HG03521 (cell line): ENCODE measurements at regions not wholly inside any gene's neighbourhood (a gene's known extent, or its start where the extent isn't known, plus 50 kb on each side); places are given as distances from the start of the nearest gene placed in this dataset.
"Not testable (repeated sequence)": the region's sequence is repeated elsewhere in the genome, so short reads cannot be mapped to it uniquely, and the experiment has no call there.

Source experiments
- ATAC-seq: cut with Tn5 transposase; IDR thresholded peaks from one replicate; pipeline ENCODE4 v1.9.1; 2021; ENCODE audit warnings: mild to moderate bottlenecking, moderate library complexity; ENCODE audit not compliant: unreplicated experiment

- ATAC-seq, result no peak
Observed at GRCh38 chr2:71961289-71962027, 186.2 kb downstream of the CYP26B1 start.

GRCh38 chr2:71959494-71959893 is 188.2 kb downstream of the CYP26B1 start:
- ATAC-seq, result no peak

GRCh38 chr2:71958426-71958825 is 189.2 kb downstream of the CYP26B1 start:
- not testable (repeated sequence) for ATAC-seq

GRCh38 chr2:71952572-71953188 is 195.0 kb downstream of the CYP26B1 start:
- ATAC-seq, result no peak

GRCh38 chr2:71951718-71952404 is 195.8 kb downstream of the CYP26B1 start:
- ATAC-seq, result no peak

- no peak for ATAC-seq
Observed at GRCh38 chr2:71951083-71951468, 196.6 kb downstream of the CYP26B1 start.

- no peak for ATAC-seq
Observed at GRCh38 chr2:71950256-71951082, 197.2 kb downstream of the CYP26B1 start.

- ATAC-seq, result no peak
Observed at GRCh38 chr2:71949537-71949798, 198.2 kb downstream of the CYP26B1 start.

- ATAC-seq, result no peak
Observed at GRCh38 chr2:71948781-71949536, 198.7 kb downstream of the CYP26B1 start.

GRCh38 chr2:71947809-71948208 is 199.9 kb downstream of the CYP26B1 start:
- no peak for ATAC-seq

- no peak for ATAC-seq
Observed at GRCh38 chr2:71945603-71945959, 202.1 kb downstream of the CYP26B1 start.

- ATAC-seq, result no peak
Observed at GRCh38 chr2:71944806-71945602, 202.7 kb downstream of the CYP26B1 start.

- ATAC-seq, result no peak
Observed at GRCh38 chr2:71944183-71944550, 203.5 kb downstream of the CYP26B1 start.

- no peak for ATAC-seq
Observed at GRCh38 chr2:71943238-71944182, 204.2 kb downstream of the CYP26B1 start.

GRCh38 chr2:71941726-71942525 is 205.7 kb downstream of the CYP26B1 start:
- ATAC-seq, result no peak

GRCh38 chr2:71940695-71941094 is 207.0 kb downstream of the CYP26B1 start:
- ATAC-seq, result no peak

- ATAC-seq, result no peak
Observed at GRCh38 chr2:71939588-71940535, 207.8 kb downstream of the CYP26B1 start.
